HCT116 (cell line): ENCODE measurements at regions not wholly inside any gene's neighbourhood (a gene's known extent, or its start where the extent isn't known, plus 50 kb on each side); places are given as distances from the start of the nearest gene placed in this dataset.

ENCODE experiments used
- EZH2phosphoT487 ChIP-seq: fragments of 200-600 bp; IDR thresholded peaks from 2 replicates; pipeline ENCODE4 v1.6.1; 2018; ENCODE audit warnings: antibody characterized with exemption, borderline replicate concordance
- JUND ChIP-seq: IDR thresholded peaks from 2 replicates; pipeline ENCODE4 v1.6.1; 2012
- POLR2A ChIP-seq: IDR thresholded peaks from 2 replicates; pipeline ENCODE4 v1.7.0; 2011; ENCODE audit warnings: borderline replicate concordance; ENCODE audit not compliant: insufficient read depth, insufficient read length; ENCODE audit errors: extremely low read depth
- POLR2AphosphoS5 ChIP-seq: IDR thresholded peaks from 2 replicates; pipeline ENCODE4 v1.6.1; 2011; ENCODE audit warnings: mild to moderate bottlenecking, low read depth, low read length, moderate library complexity
- RAD21 ChIP-seq: IDR thresholded peaks from 2 replicates; pipeline ENCODE4 v1.6.1; 2012; ENCODE audit warnings: low read depth, mild to moderate bottlenecking
- REST ChIP-seq: IDR thresholded peaks from 2 replicates; pipeline ENCODE4 v1.6.1; 2012; ENCODE audit warnings: low read depth
- SRF ChIP-seq: IDR thresholded peaks from 2 replicates; pipeline ENCODE4 v1.6.1; 2012; ENCODE audit warnings: low read depth
- ZNF274 ChIP-seq: fragments of 200-500 bp; sonication (Bioruptor generic); IDR thresholded peaks from 2 replicates; pipeline ENCODE4 v1.6.1; 2014; ENCODE audit warnings: mild to moderate bottlenecking, low read depth, low read length, inconsistent platforms
- TF ChIP-seq, protein P1 (sequence below), 3 experiments: fragments of 200-600 bp in 1 of 3; sonication (generic) in 1 of 3; IDR thresholded peaks in 2 of 3; conservative IDR thresholded peaks in 1 of 3; 2 replicates each; pipeline ENCODE4 v1.5.1; 2012 to 2017; ENCODE audit warnings: low read depth in 2 of 3, low read length in 2 of 3, antibody characterized with exemption in 1 of 3, borderline replicate concordance in 1 of 3, control low read depth in 1 of 3, mild to moderate bottlenecking in 1 of 3, mixed read lengths in 1 of 3, mixed run types in 1 of 3, moderate library complexity in 1 of 3; ENCODE audit not compliant: insufficient read depth in 1 of 3

DNA sequence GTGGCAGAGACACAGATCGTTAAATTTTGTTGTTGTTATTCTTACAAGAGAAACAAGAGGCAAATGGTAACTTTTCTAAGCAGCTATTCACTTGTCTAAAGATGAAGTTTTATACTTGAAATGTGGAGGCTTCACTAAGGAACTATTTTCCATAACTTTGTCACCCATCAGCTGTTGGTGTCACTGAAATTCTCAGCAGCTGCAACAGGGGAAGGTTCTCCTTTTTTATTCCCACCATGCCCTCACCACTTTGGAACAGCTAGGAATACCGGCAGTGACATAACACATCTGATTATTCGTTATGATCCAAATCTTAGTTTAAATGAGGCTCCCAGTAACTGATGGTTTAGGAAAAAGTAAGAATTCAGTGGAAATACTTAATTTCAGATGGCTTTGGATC lies 147.0 kb upstream of the LEF1 start:
- TF ChIP-seq SRF (no peak), ZNF274 (no peak), JUND (no peak), RAD21 (no peak), REST (no peak), EZH2phosphoT487 (no peak), POLR2AphosphoS5 (no peak), POLR2A (no peak)
- TF ChIP-seq, protein P1, sequence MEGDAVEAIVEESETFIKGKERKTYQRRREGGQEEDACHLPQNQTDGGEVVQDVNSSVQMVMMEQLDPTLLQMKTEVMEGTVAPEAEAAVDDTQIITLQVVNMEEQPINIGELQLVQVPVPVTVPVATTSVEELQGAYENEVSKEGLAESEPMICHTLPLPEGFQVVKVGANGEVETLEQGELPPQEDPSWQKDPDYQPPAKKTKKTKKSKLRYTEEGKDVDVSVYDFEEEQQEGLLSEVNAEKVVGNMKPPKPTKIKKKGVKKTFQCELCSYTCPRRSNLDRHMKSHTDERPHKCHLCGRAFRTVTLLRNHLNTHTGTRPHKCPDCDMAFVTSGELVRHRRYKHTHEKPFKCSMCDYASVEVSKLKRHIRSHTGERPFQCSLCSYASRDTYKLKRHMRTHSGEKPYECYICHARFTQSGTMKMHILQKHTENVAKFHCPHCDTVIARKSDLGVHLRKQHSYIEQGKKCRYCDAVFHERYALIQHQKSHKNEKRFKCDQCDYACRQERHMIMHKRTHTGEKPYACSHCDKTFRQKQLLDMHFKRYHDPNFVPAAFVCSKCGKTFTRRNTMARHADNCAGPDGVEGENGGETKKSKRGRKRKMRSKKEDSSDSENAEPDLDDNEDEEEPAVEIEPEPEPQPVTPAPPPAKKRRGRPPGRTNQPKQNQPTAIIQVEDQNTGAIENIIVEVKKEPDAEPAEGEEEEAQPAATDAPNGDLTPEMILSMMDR (IDR thresholded peaks at IDR 0.05 in 2 of 3, conservative IDR thresholded peaks at IDR 0.05 in 1 of 3; ENCODE audit: borderline replicate concordance in 1 of 3, insufficient read depth in 1 of 3, low read depth in 2 of 3, low read length in 2 of 3): no peak
